CD4-positive, alpha-beta T cell treated with Interleukin-17A for 1 hour (primary cell): ENCODE measurements at regions not wholly inside any gene's neighbourhood (a gene's known extent, or its start where the extent isn't known, plus 50 kb on each side); places are given as distances from the start of the nearest gene placed in this dataset.
"Not testable (repeated sequence)": the region's sequence is repeated elsewhere in the genome, so short reads cannot be mapped to it uniquely, and the experiment has no call there.

Experiments
- DNase-seq: peaks from one replicate; pipeline ENCODE4 v3.0.0-alpha.2; 2020

DNA sequence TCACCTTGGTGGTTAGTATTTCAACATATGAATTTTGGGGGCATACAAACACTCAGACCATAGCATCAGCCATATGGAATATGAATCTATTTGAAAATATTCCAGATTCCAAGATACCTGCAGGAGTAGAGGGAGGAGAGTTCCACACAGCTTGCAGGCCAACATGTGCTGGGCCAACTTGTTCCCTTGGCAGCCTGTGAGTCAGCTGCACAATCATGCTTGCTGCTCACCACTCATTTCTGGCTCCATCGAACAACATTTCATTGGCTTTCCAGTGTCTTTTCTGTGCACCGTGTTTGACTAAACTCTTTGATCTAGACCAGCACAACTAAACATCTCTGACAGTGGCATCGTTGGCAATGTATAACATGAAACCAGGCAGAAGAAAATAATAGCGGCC, 282.5 kb upstream of the RASGEF1B start:
- no peak for DNase-seq

DNA sequence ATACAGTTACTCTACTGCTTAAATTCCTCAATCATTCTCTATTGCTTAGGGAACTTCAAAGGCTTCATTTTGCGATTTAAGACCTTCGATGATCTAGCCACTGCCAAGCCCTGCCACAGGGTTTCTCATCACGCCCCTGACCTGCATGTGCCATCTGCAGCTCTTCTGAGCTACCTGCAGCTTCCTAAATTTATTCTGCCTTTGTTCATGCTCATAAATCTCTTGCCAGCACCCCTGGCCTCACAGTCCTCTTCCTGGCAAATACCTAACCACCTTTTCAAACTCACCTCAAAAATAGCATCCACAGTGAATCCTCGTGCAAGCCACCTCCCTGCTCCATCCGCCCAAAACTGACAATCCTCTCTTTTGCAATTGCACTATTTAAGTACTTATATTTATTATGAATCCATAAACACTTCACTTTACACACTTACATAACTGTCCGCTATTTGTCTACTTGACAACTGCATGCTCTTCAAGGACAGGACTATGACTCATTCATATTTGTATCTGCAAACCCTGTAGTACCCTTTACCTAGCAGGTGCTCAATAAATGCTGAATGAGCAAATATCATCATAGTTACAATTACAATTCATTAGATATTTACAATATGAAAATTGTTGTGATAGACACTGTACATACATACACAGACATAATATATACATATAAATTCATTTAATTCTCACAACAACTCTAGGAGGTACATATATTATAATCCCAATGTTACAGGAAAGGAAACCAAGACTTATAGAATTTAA, 280.0 kb upstream of the RASGEF1B start:
- no peak for DNase-seq

DNA sequence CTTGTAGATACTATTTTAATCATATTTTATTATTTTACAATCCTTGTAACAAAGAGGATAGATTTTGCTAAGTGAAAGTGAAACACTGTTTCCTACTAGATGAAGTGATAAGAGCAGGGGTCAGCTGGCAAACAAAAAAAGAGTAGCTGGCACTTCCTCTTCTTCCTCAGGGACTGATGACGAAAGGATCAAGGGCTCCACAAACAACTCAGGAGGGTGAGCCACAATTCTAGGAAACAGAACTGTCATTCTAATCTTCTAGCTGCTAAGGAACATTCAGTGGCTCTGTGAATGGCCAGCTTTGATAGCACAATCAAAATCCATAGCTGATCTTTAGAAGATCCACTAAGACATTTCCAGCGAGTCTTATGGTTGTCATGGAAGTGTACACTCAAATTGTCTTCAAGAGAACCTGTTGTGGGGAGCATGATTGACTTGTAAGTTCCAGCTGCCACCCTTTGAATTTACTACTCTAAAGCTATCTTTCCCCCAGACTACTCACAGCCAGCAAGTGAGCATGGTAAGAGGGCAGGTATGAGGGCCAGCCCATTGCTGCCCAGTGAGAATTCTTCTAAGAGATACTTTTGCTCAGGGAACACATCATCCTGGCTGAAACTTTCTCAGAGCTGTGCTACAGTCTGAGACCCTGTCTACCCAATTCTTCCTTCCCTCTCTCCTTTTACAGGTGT, 275.7 kb upstream of the RASGEF1B start:
- no peak for DNase-seq

DNA sequence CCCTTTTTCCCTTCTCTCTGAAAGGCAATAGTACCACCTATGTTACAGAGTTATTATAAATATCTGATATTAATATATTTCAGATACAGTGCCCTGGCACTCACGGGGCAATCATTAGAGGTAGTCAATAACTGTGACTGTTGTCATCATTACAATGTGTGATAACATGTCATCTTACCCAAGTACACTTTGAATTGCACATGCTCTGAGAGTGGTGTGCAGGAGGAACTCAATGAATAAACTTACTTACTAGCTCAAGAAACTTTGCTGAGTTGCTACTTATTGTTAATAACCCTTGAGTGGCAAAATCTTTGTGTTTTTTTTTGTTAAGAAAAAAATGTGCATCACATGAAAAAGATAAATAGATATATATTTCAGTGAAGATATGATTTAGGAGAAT, 275.1 kb upstream of the RASGEF1B start:
- no peak for DNase-seq

DNA sequence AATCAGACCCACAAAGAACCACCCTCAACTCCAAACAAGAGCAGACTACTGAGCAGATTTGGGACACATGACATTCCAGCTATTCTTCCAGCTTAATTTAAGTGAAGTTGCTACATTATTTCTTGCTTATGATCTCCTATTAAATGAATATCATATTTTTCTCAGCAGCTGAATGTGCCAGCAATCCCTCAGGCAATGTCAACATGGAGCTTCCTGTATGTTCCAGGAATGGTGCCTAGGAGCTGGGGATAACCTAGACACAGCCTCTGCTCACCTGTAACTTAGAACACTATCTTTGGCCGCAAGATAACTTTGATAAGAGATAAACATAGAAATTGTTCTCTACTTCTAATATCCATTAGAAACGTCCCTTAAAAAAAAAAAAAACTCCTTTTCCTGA, 274.4 kb upstream of the RASGEF1B start:
- DNase-seq, result no peak

DNA sequence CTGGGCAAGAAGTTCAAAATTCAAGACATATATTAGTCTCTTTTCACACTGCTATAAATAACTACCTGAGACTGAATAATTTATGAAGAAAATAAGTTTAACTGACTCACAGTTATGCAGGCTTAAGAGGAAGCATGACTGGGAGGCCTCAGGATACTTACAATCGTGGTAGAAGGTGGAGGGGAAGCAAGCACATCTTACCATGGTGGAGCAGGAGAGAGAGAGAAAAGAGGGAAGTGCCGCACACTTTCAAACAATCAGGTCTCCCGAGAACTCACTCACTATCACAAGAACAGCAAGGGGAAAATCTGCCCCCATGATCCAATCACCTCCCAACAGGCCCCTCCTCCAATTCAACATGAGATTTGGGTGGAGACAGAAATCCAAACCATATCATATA, 273.3 kb upstream of the RASGEF1B start:
- no peak for DNase-seq

DNA sequence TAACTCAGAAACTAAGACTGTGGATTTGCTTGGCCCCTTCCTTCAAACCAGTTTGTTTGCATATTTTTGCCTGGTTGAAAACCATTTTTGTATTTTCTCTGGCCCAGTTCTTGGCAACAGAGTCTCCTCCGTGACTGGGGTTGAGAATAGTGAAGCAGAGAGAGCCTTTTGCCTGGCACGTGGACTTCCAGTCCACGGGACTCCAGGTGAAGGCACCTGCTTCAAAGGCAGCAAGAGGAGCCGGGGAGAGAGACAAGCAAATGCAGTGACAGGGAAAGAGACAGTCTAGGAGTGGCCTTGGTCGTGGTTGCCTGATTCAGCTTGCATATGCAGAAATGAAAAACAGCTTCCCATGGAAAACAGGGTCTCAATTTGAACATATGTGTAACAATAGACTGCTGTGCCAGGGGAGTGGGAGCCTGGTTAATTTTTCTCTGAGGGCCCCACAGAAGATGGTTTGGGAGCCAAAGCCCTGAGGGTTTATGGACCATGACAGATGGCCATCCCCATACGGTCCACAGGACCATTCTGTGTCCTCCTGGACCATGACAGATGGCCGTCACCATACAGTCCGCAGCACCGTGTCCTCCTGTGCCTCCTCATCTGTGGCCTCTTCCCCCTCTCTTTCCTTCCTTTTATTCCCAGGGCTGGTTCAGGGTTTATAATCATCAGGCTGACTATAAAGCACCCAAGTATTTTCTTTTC, 272.2 kb upstream of the RASGEF1B start:
- DNase-seq, result no peak

DNA sequence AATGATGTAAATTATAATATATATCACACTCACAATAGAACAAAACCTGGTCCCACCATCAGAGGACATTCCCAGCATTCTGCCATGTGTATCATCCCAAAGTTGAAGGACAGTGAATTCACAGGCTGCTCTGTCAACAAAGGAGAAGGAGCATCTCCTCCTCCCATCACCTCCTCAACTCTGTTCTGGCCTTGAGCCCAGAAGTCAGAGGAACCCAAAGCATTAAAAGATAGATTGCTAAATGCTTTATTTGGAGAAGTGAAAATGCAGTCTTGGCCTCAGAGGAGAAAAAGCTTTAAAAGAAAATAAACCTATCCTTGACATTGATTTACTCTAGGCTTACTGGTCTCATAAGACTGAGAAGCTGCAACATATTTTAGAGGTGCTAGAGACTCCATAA, 268.8 kb upstream of the RASGEF1B start:
- no peak for DNase-seq

DNA sequence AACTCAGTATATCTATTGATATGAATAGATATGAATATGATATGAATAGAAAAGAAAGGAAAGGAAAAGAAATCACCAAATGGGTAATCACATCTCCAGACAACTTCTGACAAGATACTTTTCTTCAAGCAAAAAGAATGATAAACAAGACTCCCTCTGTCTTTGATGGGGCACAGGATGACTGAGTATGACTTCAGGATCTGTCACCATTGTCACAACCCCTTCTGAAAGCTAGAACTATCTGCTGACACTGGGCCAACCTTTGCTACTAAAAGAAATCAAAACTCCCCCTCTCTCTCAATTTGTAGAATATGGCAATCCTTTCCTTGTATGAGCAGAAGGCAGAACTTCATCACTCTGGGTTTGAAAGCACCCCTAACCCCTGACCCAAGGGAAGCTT, 267.2 kb upstream of the RASGEF1B start:
- DNase-seq, result no peak

DNA sequence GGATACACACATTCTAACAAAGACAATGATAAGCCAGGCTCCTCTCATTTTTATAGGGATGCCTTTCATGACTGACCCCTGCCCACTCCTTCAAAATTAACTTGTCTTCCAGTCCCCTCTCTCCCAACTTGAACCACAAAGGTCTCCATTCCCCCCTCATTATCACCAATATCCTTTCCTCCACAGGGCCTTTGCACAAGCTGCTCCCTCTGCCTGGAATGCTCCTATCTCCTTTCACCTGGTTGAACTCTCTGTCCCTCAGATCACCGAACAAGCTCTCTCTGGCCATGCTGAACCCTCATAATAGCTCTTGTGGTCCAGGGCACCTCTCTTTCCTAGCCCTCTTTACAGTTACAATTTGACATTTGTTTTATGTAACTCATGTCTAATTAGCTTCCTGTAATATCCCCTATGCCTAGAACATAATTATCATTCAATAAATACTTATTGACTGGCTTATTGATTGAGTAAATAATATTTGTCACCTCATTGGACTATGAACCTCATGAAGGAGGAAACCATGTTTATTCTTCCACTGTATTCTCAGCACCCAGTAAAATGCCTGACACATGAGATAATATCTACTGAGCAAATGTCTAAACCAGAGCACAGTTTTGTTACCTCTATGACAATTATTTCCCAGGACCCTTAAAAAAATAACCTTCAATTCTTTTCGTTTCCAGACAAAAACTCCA, 266.3 kb upstream of the RASGEF1B start:
- no peak for DNase-seq

DNA sequence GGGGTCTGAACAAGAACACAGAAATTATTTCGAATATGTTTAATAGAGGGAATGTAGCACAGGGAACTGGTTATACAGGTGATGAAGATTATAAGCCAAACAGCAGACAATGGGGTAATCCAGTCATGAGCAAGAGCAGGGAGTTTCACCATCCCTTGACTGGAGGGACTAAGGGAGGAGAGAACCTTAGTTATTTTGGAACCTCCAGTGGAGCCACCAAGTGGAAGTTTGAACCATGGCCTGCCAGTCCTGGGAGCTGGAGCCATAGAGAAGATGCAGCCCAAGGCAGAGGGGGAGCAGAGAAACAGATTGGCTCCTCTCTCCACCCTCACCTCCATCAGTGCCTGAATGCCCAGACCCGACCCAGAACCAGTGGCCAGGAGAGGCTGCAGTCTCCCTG, 264.6 kb upstream of the RASGEF1B start:
- no peak for DNase-seq

DNA sequence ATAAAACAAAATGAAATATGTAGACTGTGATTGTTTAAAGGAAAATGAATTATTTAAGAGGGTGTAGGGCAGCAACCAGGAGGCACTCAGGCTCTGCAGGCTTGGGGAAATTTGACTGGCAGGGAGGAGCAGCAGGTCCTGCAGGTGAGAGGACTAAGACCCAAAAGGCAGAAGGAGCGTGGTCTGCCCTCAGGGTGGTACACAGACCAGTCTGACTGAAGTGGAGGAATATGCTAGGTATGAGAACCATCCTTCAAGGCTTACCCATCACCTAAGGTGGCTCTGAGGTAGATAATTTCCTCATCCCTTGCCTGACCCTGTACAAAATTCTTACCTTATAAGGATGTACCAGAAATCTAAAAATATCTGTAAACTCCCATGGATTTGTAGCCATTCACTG, 261.3 kb upstream of the RASGEF1B start:
- no peak for DNase-seq

DNA sequence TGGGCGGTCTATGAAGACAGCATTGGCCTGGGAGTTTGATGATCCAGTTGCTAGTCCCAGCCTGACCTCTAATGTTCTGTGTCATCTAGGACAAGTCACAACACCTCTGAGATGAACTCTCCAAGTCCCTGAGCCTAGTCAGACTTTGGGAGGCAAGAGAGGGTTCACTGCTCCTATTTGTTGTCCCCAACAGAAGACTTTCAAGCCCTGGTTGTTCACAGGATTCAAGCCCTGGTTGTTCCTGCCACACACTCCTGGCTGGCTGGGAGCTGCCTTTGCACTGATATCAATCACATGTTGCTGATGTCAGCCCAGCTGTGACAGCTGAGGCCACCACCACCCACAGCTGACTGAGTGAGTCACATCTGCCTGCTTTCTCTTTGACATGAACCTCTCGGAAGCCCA, 253.2 kb upstream of the RASGEF1B start:
- peak; percentile 18 for DNase-seq

DNA sequence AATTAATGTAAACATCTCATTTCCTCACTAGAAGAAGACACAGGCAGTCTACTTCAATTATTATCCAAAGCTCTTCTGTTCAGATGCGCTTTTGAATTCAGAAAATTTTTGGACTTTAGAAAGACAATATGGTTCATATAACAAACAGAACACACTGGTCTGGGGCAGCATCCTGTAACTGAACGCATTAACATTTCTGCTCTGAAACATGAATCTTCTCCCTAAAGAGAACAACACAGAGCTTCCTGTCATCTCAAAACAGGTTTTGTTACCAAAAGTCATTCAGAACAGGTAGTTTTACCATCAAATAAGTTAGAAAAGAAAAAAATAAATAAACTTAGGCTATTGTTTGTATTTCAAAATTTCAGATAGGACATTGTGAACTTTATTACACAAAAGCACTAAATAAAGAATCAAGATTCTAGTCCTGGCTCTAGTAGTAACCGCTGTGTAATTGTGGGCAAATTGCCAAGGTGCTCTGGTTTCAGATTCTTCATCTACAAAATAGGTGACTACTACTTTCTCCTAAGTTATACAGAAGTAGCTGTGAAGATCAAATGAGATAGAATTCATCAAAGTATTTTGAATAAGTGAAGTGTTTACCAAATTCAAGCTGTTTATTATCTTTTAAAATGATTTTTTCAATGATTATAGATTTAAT, 252.3 kb upstream of the RASGEF1B start:
- DNase-seq, result peak; percentile 24

DNA sequence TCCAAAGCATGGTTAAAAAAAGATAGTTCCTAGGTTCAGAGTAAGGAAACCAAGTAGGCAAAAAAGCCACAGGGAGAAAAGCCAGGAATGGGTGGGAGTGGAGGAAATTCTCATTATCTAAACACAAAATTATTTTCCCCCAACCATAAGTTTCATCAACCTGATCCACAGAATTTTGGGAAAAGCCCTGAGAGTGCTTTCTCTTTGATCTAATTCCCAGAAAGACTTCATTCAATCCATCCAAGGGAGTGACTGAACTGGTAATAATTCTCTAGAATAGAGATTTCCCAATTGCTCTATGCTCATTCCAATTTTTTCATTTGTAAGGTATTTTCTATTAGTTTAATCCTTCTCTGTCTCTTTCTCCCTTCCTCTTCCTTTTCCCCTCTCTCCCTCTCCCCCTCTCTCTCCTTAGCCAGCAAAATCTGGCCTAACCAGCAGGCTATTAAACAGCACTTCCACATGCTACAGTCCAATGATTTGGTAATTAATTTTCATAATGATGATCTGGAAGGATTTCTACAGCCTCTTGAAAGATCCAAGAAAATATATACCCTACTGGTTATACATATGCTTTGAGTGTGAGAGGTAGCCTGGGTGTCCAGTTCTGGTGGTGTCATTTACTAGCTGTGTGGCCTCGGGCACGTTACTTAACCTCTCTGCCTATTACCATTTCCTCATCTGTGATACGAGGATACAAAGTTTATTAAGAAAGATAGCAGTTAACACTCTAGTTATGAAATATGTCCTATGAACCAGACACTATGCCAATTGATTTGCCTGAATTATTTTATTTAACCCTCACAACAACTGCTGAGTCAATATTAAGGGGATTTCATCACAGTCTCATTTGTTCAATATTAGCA, 251.5 kb upstream of the RASGEF1B start:
- no peak for DNase-seq

DNA sequence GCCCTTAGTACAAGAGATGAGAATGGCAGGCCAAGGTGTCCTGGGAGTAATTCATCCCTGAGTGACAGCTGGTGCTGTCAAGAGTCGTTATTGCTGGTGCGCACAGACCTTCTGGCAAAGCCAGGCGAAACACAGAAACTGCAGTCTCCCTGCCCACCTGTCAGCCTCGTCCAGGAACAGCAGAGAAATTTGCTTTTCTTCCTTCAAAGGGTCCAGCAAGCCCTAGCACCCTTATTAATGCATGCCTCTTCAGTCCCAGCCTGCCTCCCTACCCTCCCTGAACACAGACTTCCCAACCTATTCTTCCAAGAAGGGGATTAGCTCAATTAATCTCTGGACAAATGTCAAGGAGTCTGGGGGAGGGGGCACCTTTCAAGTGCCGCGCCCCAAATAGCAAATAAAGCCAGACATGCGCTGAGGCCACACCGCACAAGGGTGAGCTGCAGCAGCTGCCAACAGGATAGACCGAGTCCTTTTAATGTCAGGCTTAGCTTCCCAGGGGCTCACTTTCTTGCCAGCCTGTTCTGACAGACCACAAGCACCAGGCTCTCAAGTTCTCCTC, 250.7 kb upstream of the RASGEF1B start:
- DNase-seq, result no peak

DNA sequence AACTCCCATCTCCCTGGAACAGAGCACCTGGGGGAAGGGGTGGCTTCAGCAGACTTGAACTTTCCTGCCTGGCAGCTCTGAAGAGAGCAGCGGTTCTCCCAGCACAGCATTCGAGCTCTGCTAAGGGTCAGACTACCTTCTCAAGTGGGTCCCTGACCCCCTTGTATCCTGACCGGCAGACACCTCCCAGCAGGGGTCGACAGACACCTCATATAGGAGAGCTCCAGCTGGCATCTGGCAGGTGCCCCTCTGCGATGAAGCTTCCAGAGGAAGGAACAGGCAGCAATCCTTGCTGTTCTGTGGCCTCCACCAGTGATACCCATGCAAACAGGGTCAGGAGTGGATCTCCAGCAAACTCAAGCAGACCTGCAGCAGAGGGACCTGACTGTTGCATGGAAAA, 244.1 kb upstream of the RASGEF1B start:
- no peak for DNase-seq

DNA sequence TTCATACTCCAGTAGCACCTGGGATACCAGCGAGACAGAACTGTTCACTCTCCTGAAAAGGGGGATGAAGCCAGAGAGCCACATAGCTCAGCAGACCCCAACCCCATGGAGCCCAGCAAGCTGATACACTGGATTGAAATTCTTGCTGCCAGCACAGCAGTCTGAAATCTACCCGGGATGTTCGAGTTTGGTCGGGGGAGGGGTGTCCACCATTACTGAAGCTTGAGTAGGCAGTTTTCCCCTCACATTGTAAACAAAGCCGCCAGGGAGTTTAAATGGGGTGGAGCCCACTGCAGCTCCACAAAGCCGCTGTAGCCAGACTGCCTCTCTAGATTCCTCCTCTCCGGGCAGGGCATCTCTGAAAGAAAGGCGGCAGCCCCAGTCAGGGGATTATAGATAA, 243.7 kb upstream of the RASGEF1B start:
- DNase-seq, result not testable (repeated sequence)

DNA sequence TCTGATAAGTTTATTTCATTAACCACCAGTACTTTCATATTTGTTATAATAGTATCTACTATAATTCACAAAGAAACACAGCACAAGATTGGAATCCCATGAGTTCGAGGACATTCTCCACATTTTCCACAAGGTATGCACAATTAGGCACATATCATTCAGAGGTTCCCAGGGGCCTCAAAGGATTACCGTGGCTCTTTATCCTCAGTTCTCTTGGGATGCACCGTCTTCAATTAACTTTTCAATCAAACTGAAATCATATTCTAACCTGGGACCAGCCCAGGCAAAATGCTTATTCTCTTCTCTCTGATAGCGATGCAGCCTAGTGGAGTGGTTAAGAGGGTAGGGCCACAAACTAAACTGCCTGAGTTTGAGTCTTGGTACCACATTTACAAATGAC, 242.6 kb upstream of the RASGEF1B start:
- no peak for DNase-seq

DNA sequence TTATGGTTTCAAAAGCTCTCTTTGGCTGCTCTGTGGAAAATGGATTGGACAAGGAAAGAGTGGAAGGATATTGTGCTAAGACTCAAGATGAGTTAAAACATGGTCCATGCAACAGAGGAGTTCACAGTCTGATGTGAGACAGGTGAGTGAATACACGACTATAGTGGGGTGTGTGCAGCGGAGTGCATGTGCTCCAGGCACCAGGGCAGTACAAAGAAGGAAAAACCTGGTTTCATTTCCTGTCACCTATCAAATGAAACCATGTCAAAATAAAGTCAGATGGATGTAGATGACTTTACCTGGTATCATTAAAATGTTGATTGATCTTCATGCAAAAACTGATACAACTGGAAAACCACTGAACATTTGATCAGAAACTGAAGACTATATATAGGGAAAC, 241.0 kb upstream of the RASGEF1B start:
- no peak for DNase-seq

DNA sequence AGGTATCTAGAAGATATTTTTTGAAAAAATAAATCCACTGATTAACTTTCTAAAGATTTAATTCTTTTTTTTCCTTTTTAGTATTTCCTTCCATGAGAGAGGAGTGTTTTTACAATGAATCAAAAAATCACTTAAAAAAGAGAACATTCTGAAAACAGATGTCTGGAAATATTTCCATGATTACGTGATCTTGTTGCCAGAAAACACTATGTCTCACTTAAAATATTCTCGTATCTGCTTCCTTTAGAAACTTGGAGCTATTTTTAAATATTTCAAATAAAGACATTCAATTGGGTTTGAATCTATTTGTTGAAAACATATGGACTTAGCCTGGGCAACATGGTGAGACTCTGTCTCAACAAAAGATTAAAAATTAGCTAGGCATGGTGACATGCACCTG, 232.8 kb upstream of the RASGEF1B start:
- DNase-seq, result no peak

DNA sequence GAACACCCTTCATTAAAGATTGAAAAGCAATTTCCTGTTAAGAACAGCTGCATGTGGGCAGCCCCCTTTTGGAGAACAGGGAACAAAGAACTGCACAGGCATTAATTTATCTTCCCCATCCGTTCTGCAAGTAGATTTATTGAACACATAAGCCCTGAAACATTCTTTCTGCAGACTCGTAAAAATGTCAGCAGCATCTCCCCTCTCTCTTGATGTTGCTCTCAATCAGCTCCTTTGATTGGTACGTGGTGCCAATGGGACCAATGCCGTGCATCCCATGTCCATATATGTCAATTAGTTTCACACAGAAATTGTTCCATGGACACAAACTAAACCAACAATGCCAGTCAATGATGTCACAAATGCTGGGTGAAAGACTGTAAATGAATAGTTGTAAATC, 228.5 kb upstream of the RASGEF1B start:
- no peak for DNase-seq
